DOHH2 (cell line): ENCODE measurements at regions not wholly inside any gene's neighbourhood (a gene's known extent, or its start where the extent isn't known, plus 50 kb on each side); places are given as distances from the start of the nearest gene placed in this dataset.

Experiments used
- EZH2phosphoT487 ChIP-seq: fragments of 200-600 bp; sonication (generic); IDR thresholded peaks from 2 replicates; pipeline ENCODE4 v1.6.1; 2017; ENCODE audit warnings: borderline replicate concordance, mild to moderate bottlenecking, antibody characterized with exemption, low read length, moderate library complexity, mixed read lengths
- TF ChIP-seq, protein P1 (sequence below): fragments of 200-600 bp; sonication (generic); IDR thresholded peaks from one replicate; pipeline ENCODE4 v1.5.1; 2014; ENCODE audit warnings: antibody characterized with exemption, mild to moderate bottlenecking, low read depth, low read length; ENCODE audit not compliant: poor library complexity, severe bottlenecking

DNA sequence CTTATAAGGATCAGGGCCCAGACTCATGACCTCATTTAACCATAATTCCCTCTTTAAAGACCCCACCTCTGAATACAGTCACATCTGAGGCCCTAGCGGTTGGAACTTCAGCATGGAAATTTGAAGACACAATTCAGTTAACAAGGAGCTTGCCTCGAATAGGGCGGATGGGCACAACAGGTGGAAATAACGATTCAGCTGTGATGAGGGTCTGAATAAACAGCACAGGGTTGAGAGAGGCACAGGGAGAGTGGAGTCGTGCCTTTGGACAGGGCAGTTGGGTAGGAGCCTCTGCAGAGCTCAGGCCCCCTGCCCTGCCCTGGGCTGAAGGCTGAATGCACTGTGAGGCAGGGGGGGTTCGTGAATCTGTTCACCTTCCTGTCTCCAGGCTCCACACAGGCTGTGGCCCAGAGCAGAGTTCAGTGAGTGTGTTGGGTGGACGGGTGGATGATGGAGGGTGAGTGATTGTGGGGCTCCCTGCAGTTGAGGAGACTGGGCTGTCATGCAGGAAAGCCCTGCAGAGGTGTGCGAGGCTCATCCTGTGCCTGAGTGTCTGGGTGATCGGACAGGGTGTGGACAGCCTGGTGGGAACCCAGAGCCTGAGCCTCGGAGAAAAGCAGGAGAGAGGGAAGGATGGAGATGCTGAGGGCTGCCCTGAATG lies 243.1 kb downstream of the FOXD2 start:
- TF ChIP-seq, protein P1, sequence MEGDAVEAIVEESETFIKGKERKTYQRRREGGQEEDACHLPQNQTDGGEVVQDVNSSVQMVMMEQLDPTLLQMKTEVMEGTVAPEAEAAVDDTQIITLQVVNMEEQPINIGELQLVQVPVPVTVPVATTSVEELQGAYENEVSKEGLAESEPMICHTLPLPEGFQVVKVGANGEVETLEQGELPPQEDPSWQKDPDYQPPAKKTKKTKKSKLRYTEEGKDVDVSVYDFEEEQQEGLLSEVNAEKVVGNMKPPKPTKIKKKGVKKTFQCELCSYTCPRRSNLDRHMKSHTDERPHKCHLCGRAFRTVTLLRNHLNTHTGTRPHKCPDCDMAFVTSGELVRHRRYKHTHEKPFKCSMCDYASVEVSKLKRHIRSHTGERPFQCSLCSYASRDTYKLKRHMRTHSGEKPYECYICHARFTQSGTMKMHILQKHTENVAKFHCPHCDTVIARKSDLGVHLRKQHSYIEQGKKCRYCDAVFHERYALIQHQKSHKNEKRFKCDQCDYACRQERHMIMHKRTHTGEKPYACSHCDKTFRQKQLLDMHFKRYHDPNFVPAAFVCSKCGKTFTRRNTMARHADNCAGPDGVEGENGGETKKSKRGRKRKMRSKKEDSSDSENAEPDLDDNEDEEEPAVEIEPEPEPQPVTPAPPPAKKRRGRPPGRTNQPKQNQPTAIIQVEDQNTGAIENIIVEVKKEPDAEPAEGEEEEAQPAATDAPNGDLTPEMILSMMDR = no peak
- TF ChIP-seq EZH2phosphoT487 = no peak
